DND-41 (cell line): ENCODE measurements at regions not wholly inside any gene's neighbourhood (a gene's known extent, or its start where the extent isn't known, plus 50 kb on each side); places are given as distances from the start of the nearest gene placed in this dataset.

Source experiments
- ATAC-seq: fragments of 200-7000 bp; cut with Tn5 transposase; 3 replicates; pipeline ENCODE4 v1.9.1; 2021; ENCODE audit warnings: low read depth; ENCODE audit not compliant: insufficient read depth
- DNase-seq: peaks from one replicate; pipeline ENCODE4 v3.0.0-alpha.2; 2020
- H2AFZ ChIP-seq: 2 replicates; pipeline ENCODE4 v1.6.0; 2012; ENCODE audit warnings: low read depth, low read length
- H3K27ac ChIP-seq: 2 replicates; pipeline ENCODE4 v1.5.1; 2012; ENCODE audit warnings: low read length, inconsistent platforms
- H3K27me3 ChIP-seq: fragments of 200-600 bp; sonication (generic); 2 replicates; pipeline ENCODE4 v1.6.0; 2012; ENCODE audit warnings: low read length, mild to moderate bottlenecking, inconsistent platforms; ENCODE audit not compliant: insufficient read depth, poor library complexity
- H3K36me3 ChIP-seq: 2 replicates; pipeline ENCODE4 v1.5.1; 2012; ENCODE audit warnings: low read length, inconsistent platforms; ENCODE audit not compliant: insufficient read depth
- H3K4me1 ChIP-seq: 2 replicates; pipeline ENCODE4 v1.5.1; 2012; ENCODE audit warnings: mild to moderate bottlenecking, low read length; ENCODE audit not compliant: insufficient read depth
- H3K4me2 ChIP-seq: 2 replicates; pipeline ENCODE4 v1.6.0; 2012; ENCODE audit warnings: mild to moderate bottlenecking, moderate library complexity, low read length, inconsistent platforms; ENCODE audit not compliant: insufficient read depth
- H3K4me3 ChIP-seq, 2 experiments: fragments of 200-600 bp in 1 of 2; shearing (Covaris generic) in 1 of 2; 2 replicates each; pipeline ENCODE4 v1.5.1; 2012 to 2016; ENCODE audit warnings: inconsistent platforms in 2 of 2, low read length in 2 of 2, mild to moderate bottlenecking in 2 of 2, low read depth in 1 of 2, moderate library complexity in 1 of 2
- H3K79me2 ChIP-seq: 2 replicates; pipeline ENCODE4 v1.6.0; 2012; ENCODE audit warnings: low read length, inconsistent platforms; ENCODE audit not compliant: insufficient read depth
- H3K9ac ChIP-seq: 2 replicates; pipeline ENCODE4 v1.6.0; 2012; ENCODE audit warnings: low read depth, mild to moderate bottlenecking, inconsistent platforms, low read length, moderate library complexity
- H3K9me3 ChIP-seq: 2 replicates; pipeline ENCODE4 v1.5.1; 2012; ENCODE audit warnings: low read length, moderate library complexity, mild to moderate bottlenecking, inconsistent platforms; ENCODE audit not compliant: insufficient read depth, severe bottlenecking
- H4K20me1 ChIP-seq: 2 replicates; pipeline ENCODE4 v1.6.0; 2012; ENCODE audit warnings: low read length; ENCODE audit not compliant: insufficient read depth
- CTCF ChIP-seq: IDR thresholded peaks from 2 replicates; pipeline ENCODE4 v1.5.1; 2012; ENCODE audit warnings: borderline replicate concordance, low read length, moderate library complexity, mild to moderate bottlenecking; ENCODE audit not compliant: poor library complexity, severe bottlenecking; ENCODE audit errors: extremely low read depth
- EZH2 ChIP-seq: IDR thresholded peaks from 3 replicates; pipeline ENCODE4 v1.6.1; 2012; ENCODE audit warnings: borderline replicate concordance, low read depth, mild to moderate bottlenecking, moderate library complexity, low read length, inconsistent platforms; ENCODE audit not compliant: severe bottlenecking

GRCh38 chr12:88944397-88944796, 364.1 kb upstream of the KITLG start:
- no peak for TF ChIP-seq EZH2
- TF ChIP-seq CTCF: no peak
- H3K27ac ChIP-seq: no peak overlapping the region
- DNase-seq (no peak), ATAC-seq (no peak)
- no peaks in the 10 kb centered on the region for H3K4me1 ChIP-seq
- no peak overlapping the region for H3K4me2 ChIP-seq
- H3K4me3 ChIP-seq: no peak overlapping the region
- H3K27me3 ChIP-seq: peaks cover 7% of the 10 kb centered on the region
- H2AFZ ChIP-seq: no peak overlapping the region
- no peaks in the 10 kb centered on the region for H3K9me3 ChIP-seq
- H4K20me1 ChIP-seq: no peaks in the 10 kb centered on the region
- H3K36me3 ChIP-seq: no peaks in the 10 kb centered on the region
- H3K79me2 ChIP-seq: no peaks in the 10 kb centered on the region
- H3K9ac ChIP-seq: no peak overlapping the region

GRCh38 chr12:88940854-88941253, 360.6 kb upstream of the KITLG start:
- Histone ChIP-seq H2AFZ (no peak overlapping the region), H3K4me1 (no peaks in the 10 kb centered on the region), H3K27me3 (no peaks in the 10 kb centered on the region), H3K4me2 (no peak overlapping the region), H3K9ac (no peak overlapping the region), H3K27ac (no peak overlapping the region), H3K79me2 (no peaks in the 10 kb centered on the region), H3K36me3 (no peaks in the 10 kb centered on the region), H4K20me1 (no peaks in the 10 kb centered on the region), H3K9me3 (no peaks in the 10 kb centered on the region), H3K4me3 (no peak overlapping the region)
- ATAC-seq (no peak), DNase-seq (no peak)
- TF ChIP-seq CTCF (no peak), EZH2 (no peak)

DNA sequence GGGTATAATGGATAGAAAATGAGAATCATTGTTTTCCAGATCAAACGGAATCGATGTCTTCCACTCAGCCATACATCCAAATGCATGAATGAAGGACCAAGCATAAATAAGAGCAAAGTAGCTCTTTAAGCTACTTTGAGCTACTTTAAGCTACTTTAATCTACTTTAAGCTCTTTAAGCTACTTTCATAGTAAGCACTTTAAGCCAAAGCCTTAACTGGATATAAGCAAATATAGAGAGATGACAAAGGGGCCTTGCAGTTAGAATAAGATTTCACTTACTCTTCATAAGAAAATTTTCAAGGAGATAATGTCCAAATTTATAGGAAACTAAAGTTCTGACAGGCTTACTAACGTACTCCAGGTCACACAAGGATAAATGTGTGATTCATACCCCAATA, 355.6 kb upstream of the KITLG start:
- no peaks in the 10 kb centered on the region for H3K36me3 ChIP-seq
- no peaks in the 10 kb centered on the region for H3K79me2 ChIP-seq
- H4K20me1 ChIP-seq: no peaks in the 10 kb centered on the region
- no peak overlapping the region for H3K4me2 ChIP-seq
- H3K9me3 ChIP-seq: no peaks in the 10 kb centered on the region
- H3K27ac ChIP-seq: no peak overlapping the region
- no peaks in the 10 kb centered on the region for H3K27me3 ChIP-seq
- no peak for ATAC-seq
- no peak overlapping the region for H3K9ac ChIP-seq
- no peak overlapping the region for H3K4me3 ChIP-seq
- H2AFZ ChIP-seq: no peak overlapping the region
- TF ChIP-seq CTCF (no peak), EZH2 (no peak)
- DNase-seq: no peak
- no peaks in the 10 kb centered on the region for H3K4me1 ChIP-seq

DNA sequence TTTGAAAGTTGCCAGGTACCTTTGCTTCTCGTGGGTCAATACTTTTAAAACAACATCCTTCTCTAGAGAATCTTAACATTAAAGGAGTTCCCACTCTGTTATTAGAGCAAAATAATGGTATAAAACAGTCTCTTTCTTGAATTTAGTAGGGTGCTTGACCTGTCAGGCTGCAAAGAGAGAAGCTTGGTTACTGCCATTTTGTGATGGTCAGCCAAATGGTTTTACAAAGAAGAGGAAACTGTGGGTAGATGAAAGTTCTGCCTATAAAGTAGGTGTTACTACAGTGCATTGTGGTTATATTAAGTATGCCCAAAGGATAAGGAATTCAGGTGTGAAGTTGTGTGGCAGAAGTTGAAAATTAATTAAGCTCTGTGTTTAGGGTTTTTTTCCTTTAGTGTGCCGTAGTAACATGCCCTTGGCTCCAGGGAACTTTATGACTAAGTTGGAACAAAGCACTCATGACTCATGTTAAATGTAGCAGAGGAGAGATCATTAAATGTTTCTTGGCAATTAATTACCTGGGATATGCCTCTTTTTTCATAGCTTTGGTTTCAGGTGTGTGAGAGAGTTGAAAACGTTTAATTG, 354.0 kb upstream of the KITLG start:
- no peak for TF ChIP-seq CTCF
- no peak for TF ChIP-seq EZH2
- no peaks in the 10 kb centered on the region for H3K27me3 ChIP-seq
- no peaks in the 10 kb centered on the region for H3K36me3 ChIP-seq
- ATAC-seq (no peak), DNase-seq (no peak)
- H2AFZ ChIP-seq: no peak overlapping the region
- H3K27ac ChIP-seq: no peak overlapping the region
- H3K4me1 ChIP-seq: no peaks in the 10 kb centered on the region
- no peak overlapping the region for H3K4me3 ChIP-seq
- H3K9me3 ChIP-seq: no peaks in the 10 kb centered on the region
- H3K79me2 ChIP-seq: no peaks in the 10 kb centered on the region
- H3K9ac ChIP-seq: no peak overlapping the region
- H4K20me1 ChIP-seq: no peaks in the 10 kb centered on the region
- H3K4me2 ChIP-seq: no peak overlapping the region
